Activated CD4-positive, alpha-beta T cell treated with anti-CD3 and anti-CD28 coated beads, Interleukin-2, amount 50 U/mL, for 16 hours (primary cell): ENCODE measurements at regions not wholly inside any gene's neighbourhood (a gene's known extent, or its start where the extent isn't known, plus 50 kb on each side); places are given as distances from the start of the nearest gene placed in this dataset.

Source experiments
- DNase-seq: peaks from one replicate; pipeline ENCODE4 v3.0.0-alpha.2; 2020

GRCh38 chr5:125012727-125013451 is 266.4 kb upstream of the ZNF608 start:
- DNase-seq: no peak

GRCh38 chr5:125014202-125014601 is 267.8 kb upstream of the ZNF608 start:
- DNase-seq: no peak

- DNase-seq: no peak
Measured at GRCh38 chr5:125017796-125018195, 271.4 kb upstream of the ZNF608 start.

GRCh38 chr5:125023673-125024072 is 277.2 kb upstream of the ZNF608 start:
- DNase-seq: no peak

- no peak for DNase-seq
Measured at GRCh38 chr5:125026867-125027731, 280.7 kb upstream of the ZNF608 start.

- no peak for DNase-seq
Measured at GRCh38 chr5:125032286-125032685, 285.8 kb upstream of the ZNF608 start.

- DNase-seq: no peak
Measured at GRCh38 chr5:125033602-125034001, 287.2 kb upstream of the ZNF608 start.

GRCh38 chr5:125034331-125034730 is 287.9 kb upstream of the ZNF608 start:
- DNase-seq: no peak

- no peak for DNase-seq
Measured at GRCh38 chr5:125036494-125036893, 290.1 kb upstream of the ZNF608 start.

- no peak for DNase-seq
Measured at GRCh38 chr5:125037020-125037419, 290.6 kb upstream of the ZNF608 start.

GRCh38 chr5:125037530-125037929 is 291.1 kb upstream of the ZNF608 start:
- no peak for DNase-seq

GRCh38 chr5:125038477-125038876 is 292.0 kb upstream of the ZNF608 start:
- DNase-seq: no peak

GRCh38 chr5:125041798-125042197 is 295.4 kb upstream of the ZNF608 start:
- no peak for DNase-seq

GRCh38 chr5:125042261-125042890 is 295.9 kb upstream of the ZNF608 start:
- DNase-seq: no peak

- no peak for DNase-seq
Measured at GRCh38 chr5:125043781-125044391, 297.4 kb upstream of the ZNF608 start.

GRCh38 chr5:125044491-125045282 is 298.2 kb upstream of the ZNF608 start:
- DNase-seq: no peak

- DNase-seq: no peak
Measured at GRCh38 chr5:125045646-125046045, 299.2 kb upstream of the ZNF608 start.

GRCh38 chr5:125046838-125047237 is 300.4 kb upstream of the ZNF608 start:
- no peak for DNase-seq

- no peak for DNase-seq
Measured at GRCh38 chr5:125047871-125048270, 301.4 kb upstream of the ZNF608 start.

GRCh38 chr5:125049721-125050702 is 303.6 kb upstream of the ZNF608 start:
- no peak for DNase-seq

GRCh38 chr5:125050926-125051325 is 304.5 kb upstream of the ZNF608 start:
- no peak for DNase-seq
